WERI-Rb-1 (cell line): ENCODE measurements at regions not wholly inside any gene's neighbourhood (a gene's known extent, or its start where the extent isn't known, plus 50 kb on each side); places are given as distances from the start of the nearest gene placed in this dataset.

Experiments used
- DNase-seq: peaks from one replicate; pipeline ENCODE4 v3.0.0-alpha.2; 2020
- H3K27ac ChIP-seq: fragments of 250-450 bp; sonication (Bioruptor Pico); 2 replicates; pipeline ENCODE4 v1.5.1; 2020; ENCODE audit warnings: mild to moderate bottlenecking, moderate library complexity
- H3K27me3 ChIP-seq: fragments of 250-450 bp; sonication (Bioruptor Pico); 2 replicates; pipeline ENCODE4 v1.5.1; 2021; ENCODE audit warnings: mild to moderate bottlenecking, low read depth, moderate library complexity; ENCODE audit not compliant: insufficient read depth, severe bottlenecking
- H3K36me3 ChIP-seq: fragments of 250-450 bp; sonication (Bioruptor Pico); 2 replicates; pipeline ENCODE4 v1.5.1; 2020; ENCODE audit warnings: mild to moderate bottlenecking, moderate library complexity
- H3K4me3 ChIP-seq: 2 replicates; pipeline ENCODE4 v1.5.1; 2011; ENCODE audit warnings: low read depth, mild to moderate bottlenecking, control low read depth, low read length
- H3K9me3 ChIP-seq: fragments of 250-450 bp; sonication (Bioruptor Pico); 2 replicates; pipeline ENCODE4 v1.5.1; 2021; ENCODE audit warnings: mild to moderate bottlenecking, moderate library complexity; ENCODE audit not compliant: severe bottlenecking
- CTCF ChIP-seq: IDR thresholded peaks from 2 replicates; pipeline ENCODE4 v1.5.1; 2011; ENCODE audit warnings: low read depth, mild to moderate bottlenecking, control low read depth, inconsistent platforms, low read length

- Histone ChIP-seq H3K27ac (no peak overlapping the region), H3K36me3 (no peaks in the 10 kb centered on the region), H3K9me3 (no peaks in the 10 kb centered on the region), H3K4me3 (no peak overlapping the region), H3K27me3 (no peaks in the 10 kb centered on the region)
- no peak for DNase-seq
- TF ChIP-seq CTCF: no peak
Measured at GRCh38 chr12:24476310-24476709, 472.6 kb downstream of the BCAT1 start.

- no peak overlapping the region for H3K4me3 ChIP-seq
- DNase-seq: no peak
Measured at GRCh38 chr12:24475337-24475736, 473.6 kb downstream of the BCAT1 start.

GRCh38 chr12:24473097-24473496, 475.8 kb downstream of the BCAT1 start:
- Histone ChIP-seq H3K27me3 (no peaks in the 10 kb centered on the region), H3K4me3 (no peak overlapping the region), H3K27ac (no peak overlapping the region), H3K36me3 (no peaks in the 10 kb centered on the region), H3K9me3 (no peaks in the 10 kb centered on the region)
- no peak for DNase-seq
- no peak for TF ChIP-seq CTCF

More at GRCh38 chr12:24475337-24475736, 473.6 kb downstream of the BCAT1 start:
- no peak for TF ChIP-seq CTCF
- no peaks in the 10 kb centered on the region for H3K36me3 ChIP-seq
- no peak overlapping the region for H3K27ac ChIP-seq
- no peaks in the 10 kb centered on the region for H3K9me3 ChIP-seq
- H3K27me3 ChIP-seq: no peaks in the 10 kb centered on the region

- H3K27me3 ChIP-seq: no peaks in the 10 kb centered on the region
- H3K27ac ChIP-seq: no peak overlapping the region
- no peak overlapping the region for H3K4me3 ChIP-seq
- no peaks in the 10 kb centered on the region for H3K9me3 ChIP-seq
- TF ChIP-seq CTCF: no peak
- H3K36me3 ChIP-seq: no peaks in the 10 kb centered on the region
- no peak for DNase-seq
Measured at GRCh38 chr12:24470050-24470449, 478.9 kb downstream of the BCAT1 start.

- H3K36me3 ChIP-seq: no peaks in the 10 kb centered on the region
- H3K9me3 ChIP-seq: no peaks in the 10 kb centered on the region
- no peak overlapping the region for H3K4me3 ChIP-seq
- TF ChIP-seq CTCF: no peak
- no peak for DNase-seq
- no peak overlapping the region for H3K27ac ChIP-seq
- no peaks in the 10 kb centered on the region for H3K27me3 ChIP-seq
Measured at GRCh38 chr12:24469089-24469488, 479.8 kb downstream of the BCAT1 start.

GRCh38 chr12:24467226-24467625, 481.7 kb downstream of the BCAT1 start:
- H3K36me3 ChIP-seq: no peaks in the 10 kb centered on the region
- no peak for TF ChIP-seq CTCF
- no peak overlapping the region for H3K4me3 ChIP-seq
- no peaks in the 10 kb centered on the region for H3K27me3 ChIP-seq
- H3K27ac ChIP-seq: no peak overlapping the region
- H3K9me3 ChIP-seq: no peaks in the 10 kb centered on the region
- no peak for DNase-seq
